ENCODE measurements at regions not wholly inside any gene's neighbourhood (a gene's known extent, or its start where the extent isn't known, plus 50 kb on each side); places are given as distances from the start of the nearest gene placed in this dataset.

DNA sequence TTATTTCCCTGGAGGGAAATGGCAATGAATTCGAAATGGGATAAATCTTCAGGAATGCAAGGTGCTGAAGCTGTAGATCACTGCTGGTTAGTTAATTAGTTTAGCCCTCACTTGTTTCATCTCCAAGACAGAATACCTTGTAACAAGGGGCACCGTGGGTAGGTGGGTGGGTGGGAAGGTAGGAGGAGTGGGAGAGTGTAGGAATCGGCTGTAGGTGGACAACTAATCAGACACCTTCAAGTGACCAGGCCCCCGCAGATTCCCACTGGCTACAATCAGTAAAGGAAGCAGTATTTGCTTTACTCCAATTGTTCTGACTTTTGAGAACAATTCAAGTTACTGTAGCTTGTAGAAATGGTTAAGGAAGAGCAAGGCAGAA lies 293.7 kb downstream of the TLE1 start:
- peak overlapping the region in 3 of 4 donors; percentile 18 to 58 (median 36) for H3K27ac ChIP-seq (replicated peaks in 1 of 4)
- intact Hi-C loops (cut with DNase I) = loop anchor here (10.0 kb wide), 2 partner anchors 99 to 289 kb away; partner anchors contain the start of gene TLE1

DNA sequence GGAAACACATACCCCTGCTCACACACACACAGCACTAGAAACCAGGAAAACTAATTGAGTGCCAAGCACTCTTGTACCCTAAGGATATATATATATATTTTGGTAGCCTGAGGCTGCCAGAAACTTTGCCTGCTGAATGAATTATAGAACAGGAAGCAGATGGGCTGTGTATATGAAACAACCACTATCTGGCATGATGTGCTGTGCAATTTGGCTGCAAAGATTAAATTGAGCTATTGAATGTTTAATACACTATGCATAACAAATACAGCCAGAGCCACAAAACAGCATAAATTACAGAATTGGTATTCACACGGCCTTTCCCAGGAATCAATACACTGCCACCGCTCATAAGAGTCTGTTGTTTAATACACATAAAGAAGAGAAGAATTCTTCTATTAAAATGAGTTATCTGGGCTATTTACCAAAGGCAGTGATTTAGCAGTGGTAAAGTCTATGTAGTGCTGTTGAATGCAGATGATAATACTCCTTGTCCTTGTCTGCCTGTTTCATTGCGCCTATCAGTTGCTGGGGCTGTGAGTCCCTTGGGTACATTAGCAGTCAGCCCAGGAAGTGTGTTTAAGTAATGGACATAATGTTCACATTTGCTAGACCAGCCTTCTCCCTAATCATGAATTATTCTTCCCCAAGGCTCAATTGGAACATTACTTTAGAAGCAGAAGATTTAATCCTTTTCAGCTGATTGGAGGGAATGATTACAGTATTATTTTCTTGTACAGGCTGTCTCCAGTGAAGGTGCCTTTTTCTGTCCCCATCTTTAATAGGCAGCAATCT lies 294.3 kb downstream of the TLE1 start:
- no peak for DNase-seq (ENCODE audit: extremely low spot score)
- Histone ChIP-seq H3K9me3 (no peaks in the 10 kb centered on the region), H3K27ac (replicated peaks in 1 of 4) (peak overlapping the region; percentile 57 to 65 (median 60)), H3K4me1 (peaks cover 0 to 53% (median 46%) of the 10 kb centered on the region in 4 donors), H3K4me3 (peak overlapping the region in 1 of 4 donors; percentile 2), H3K36me3 (no peaks in the 10 kb centered on the region), H3K27me3 (no peaks in the 10 kb centered on the region)
- intact Hi-C loops (cut with DNase I) = loop anchor here (10.0 kb wide), 2 partner anchors 100 to 290 kb away; partner anchors contain the start of gene TLE1
- TF ChIP-seq EP300 (IDR thresholded peaks at IDR 0.05) (no peak), POLR2AphosphoS5 (IDR thresholded peaks at IDR 0.05) (no peak), POLR2A (IDR thresholded peaks at IDR 0.05; ENCODE audit: low read depth) (no peak)
- WGBS = 69% methylated on average over 3 of the region's 3 CpGs

More for the DNA sequence above, 293.7 kb downstream of the TLE1 start:
- Histone ChIP-seq H3K4me1 (peaks cover 0 to 49% (median 42%) of the 10 kb centered on the region in 4 donors), H3K9me3 (no peaks in the 10 kb centered on the region), H3K4me3 (no peak overlapping the region), H3K36me3 (no peaks in the 10 kb centered on the region), H3K27me3 (no peaks in the 10 kb centered on the region)
- WGBS = 84% methylated on average over 4 of the region's 4 CpGs
- DNase-seq (ENCODE audit: extremely low spot score) = no peak
- TF ChIP-seq POLR2A (IDR thresholded peaks at IDR 0.05; ENCODE audit: low read depth) (no peak), POLR2AphosphoS5 (IDR thresholded peaks at IDR 0.05) (no peak), EP300 (IDR thresholded peaks at IDR 0.05) (no peak)
- TF ChIP-seq, protein P1, sequence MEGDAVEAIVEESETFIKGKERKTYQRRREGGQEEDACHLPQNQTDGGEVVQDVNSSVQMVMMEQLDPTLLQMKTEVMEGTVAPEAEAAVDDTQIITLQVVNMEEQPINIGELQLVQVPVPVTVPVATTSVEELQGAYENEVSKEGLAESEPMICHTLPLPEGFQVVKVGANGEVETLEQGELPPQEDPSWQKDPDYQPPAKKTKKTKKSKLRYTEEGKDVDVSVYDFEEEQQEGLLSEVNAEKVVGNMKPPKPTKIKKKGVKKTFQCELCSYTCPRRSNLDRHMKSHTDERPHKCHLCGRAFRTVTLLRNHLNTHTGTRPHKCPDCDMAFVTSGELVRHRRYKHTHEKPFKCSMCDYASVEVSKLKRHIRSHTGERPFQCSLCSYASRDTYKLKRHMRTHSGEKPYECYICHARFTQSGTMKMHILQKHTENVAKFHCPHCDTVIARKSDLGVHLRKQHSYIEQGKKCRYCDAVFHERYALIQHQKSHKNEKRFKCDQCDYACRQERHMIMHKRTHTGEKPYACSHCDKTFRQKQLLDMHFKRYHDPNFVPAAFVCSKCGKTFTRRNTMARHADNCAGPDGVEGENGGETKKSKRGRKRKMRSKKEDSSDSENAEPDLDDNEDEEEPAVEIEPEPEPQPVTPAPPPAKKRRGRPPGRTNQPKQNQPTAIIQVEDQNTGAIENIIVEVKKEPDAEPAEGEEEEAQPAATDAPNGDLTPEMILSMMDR (IDR thresholded peaks at IDR 0.05) = no peak

DNA sequence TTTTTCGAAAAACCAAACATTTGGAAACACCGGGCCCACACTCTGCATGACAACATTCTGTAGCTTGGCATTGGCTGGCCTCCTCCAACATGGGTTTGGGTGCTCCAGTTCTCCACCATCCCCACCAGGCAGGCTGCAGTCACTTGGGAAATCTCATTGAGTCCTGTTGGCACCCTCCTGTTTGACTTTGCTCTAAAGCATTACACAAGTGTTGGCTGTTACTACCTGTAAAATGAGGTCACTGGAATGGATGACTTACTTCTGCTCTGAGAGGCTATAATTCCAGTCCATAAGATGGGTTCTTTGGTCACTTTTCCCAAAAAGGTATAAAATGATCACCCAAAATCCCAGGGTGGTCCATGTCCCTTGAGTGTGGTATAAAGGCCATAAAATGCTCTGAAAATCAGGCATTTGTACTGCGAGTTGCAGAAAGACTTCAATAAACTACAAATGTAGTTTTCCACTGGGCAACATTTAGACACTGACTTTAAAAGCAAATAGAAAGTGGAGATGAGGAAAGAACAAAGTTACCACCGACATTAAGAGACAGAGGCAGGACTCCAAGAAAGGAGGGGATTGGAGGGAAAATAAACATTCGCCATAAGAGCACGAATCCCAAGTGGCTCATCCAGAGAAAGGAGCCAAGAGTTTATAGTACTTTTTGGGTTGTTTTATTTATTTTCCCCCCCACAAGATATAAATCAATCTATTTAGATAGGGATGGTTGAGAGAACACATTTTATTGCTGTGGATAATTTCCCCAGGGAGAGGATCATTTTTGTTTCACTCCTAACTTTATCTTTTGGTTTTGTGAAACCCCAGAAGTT lies 295.1 kb downstream of the TLE1 start:
- intact Hi-C loops (cut with DNase I) = loop anchor here (10.0 kb wide), 2 partner anchors 101 to 291 kb away; partner anchors contain the start of gene TLE1
- Histone ChIP-seq H3K9me3 (no peaks in the 10 kb centered on the region), H3K4me3 (peak overlapping the region in 2 of 4 donors; percentile 2 to 18), H3K36me3 (no peaks in the 10 kb centered on the region), H3K27me3 (no peaks in the 10 kb centered on the region), H3K4me1 (peaks cover 3 to 62% (median 54%) of the 10 kb centered on the region in 4 donors), H3K27ac (replicated peaks in 1 of 4) (peak overlapping the region; percentile 57 to 65 (median 60))
- TF ChIP-seq POLR2AphosphoS5 (IDR thresholded peaks at IDR 0.05) = peak; percentile 15 to 18
- TF ChIP-seq, protein P1 (IDR thresholded peaks at IDR 0.05) = no peak
- no peak for DNase-seq (ENCODE audit: extremely low spot score)
- whole genome bisulfite sequencing = 60% methylated on average over 6 of the region's 6 CpGs

DNA sequence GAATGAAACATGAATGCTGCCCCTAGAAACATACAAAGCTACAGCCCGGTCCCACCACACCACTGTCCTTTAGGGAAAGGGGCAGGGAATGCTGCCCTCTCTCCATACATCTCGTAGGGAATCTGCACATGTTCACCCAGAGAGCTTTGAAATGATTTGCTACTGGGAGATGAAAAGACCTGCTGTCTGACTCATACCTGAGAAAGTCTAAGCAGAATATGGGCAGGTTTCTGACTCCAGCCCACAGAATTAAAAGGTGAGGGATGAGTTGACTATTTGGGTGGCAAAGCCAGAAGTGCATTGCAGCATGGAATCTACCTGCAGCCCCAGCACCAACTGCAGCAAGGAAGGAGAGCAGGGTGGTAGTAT lies 297.9 kb downstream of the TLE1 start:
- no peak overlapping the region for H3K27ac ChIP-seq (replicated peaks in 1 of 4)
- no peaks in the 10 kb centered on the region for H3K27me3 ChIP-seq
- intact Hi-C loops (cut with DNase I) = loop anchor here (10.0 kb wide), 2 partner anchors 103 to 293 kb away; partner anchors contain the start of gene TLE1
- H3K4me3 ChIP-seq = no peak overlapping the region
- TF ChIP-seq, protein P1 (IDR thresholded peaks at IDR 0.05) = no peak
- TF ChIP-seq POLR2A (IDR thresholded peaks at IDR 0.05; ENCODE audit: low read depth) (no peak), POLR2AphosphoS5 (IDR thresholded peaks at IDR 0.05) (no peak), EP300 (IDR thresholded peaks at IDR 0.05) (no peak)
- H3K36me3 ChIP-seq = no peaks in the 10 kb centered on the region
- WGBS = 92% methylated on average over 2 of the region's 2 CpGs
- H3K9me3 ChIP-seq = no peaks in the 10 kb centered on the region
- H3K4me1 ChIP-seq = peaks cover 4 to 50% (median 46%) of the 10 kb centered on the region in 4 donors
- DNase-seq (ENCODE audit: extremely low spot score) = no peak
